Kidney (tissue), 13 donors: ENCODE measurements at regions not wholly inside any gene's neighbourhood (a gene's known extent, or its start where the extent isn't known, plus 50 kb on each side); places are given as distances from the start of the nearest gene placed in this dataset.

Experiments
- DNase-seq, 5 donors: peaks; one replicate each; pipeline ENCODE4 v3.0.0-alpha.2; 2013 to 2020
- FAIRE-seq: peaks from 2 replicates; lab custom pipeline; 2012; peaks lifted over from hg19 to GRCh38; lab: Jason Lieb, UNC
- H3K27ac ChIP-seq, 2 donors: one replicate each; pipeline ENCODE4 v1.7.0; 2013; ENCODE audit warnings: low read depth in 2 of 2, low read length in 2 of 2, inconsistent platforms in 1 of 2
- H3K27me3 ChIP-seq: one replicate; pipeline ENCODE4 v1.7.1; 2013; ENCODE audit warnings: low read length, inconsistent platforms; ENCODE audit not compliant: control insufficient read depth, insufficient read depth
- H3K36me3 ChIP-seq, 3 donors: one replicate each; pipeline versions ENCODE4 v1.7.0 to v1.7.1; 2013; ENCODE audit warnings: low read length in 3 of 3, control low read depth in 1 of 3, inconsistent platforms in 1 of 3; ENCODE audit not compliant: insufficient read depth in 3 of 3, control insufficient read depth in 2 of 3
- H3K4me1 ChIP-seq, 3 donors: one replicate each; pipeline versions ENCODE4 v1.7.0 to v1.7.1; 2013; ENCODE audit warnings: low read length in 3 of 3, inconsistent platforms in 1 of 3, low read depth in 1 of 3; ENCODE audit not compliant: control insufficient read depth in 2 of 3, insufficient read depth in 2 of 3
- H3K4me3 ChIP-seq, 3 donors: one replicate each; pipeline versions ENCODE4 v1.7.0 to v1.8.1; 2013; ENCODE audit warnings: low read length in 3 of 3, control low read depth in 1 of 3, inconsistent platforms in 1 of 3
- H3K9ac ChIP-seq, 3 donors: one replicate each; pipeline versions ENCODE4 v1.7.0 to v1.7.1; 2013; ENCODE audit warnings: low read length in 3 of 3, control low read depth in 1 of 3, inconsistent platforms in 1 of 3
- H3K9me3 ChIP-seq, 3 donors: one replicate each; pipeline versions ENCODE4 v1.7.0 to v1.7.1; 2013; ENCODE audit warnings: low read length in 3 of 3, control low read depth in 1 of 3, inconsistent platforms in 1 of 3; ENCODE audit not compliant: control insufficient read depth in 2 of 3, insufficient read depth in 1 of 3
- CTCF ChIP-seq: IDR thresholded peaks from 3 replicates; pipeline ENCODE4 v1.5.1; 2012; ENCODE audit warnings: mild to moderate bottlenecking, moderate library complexity, borderline replicate concordance; ENCODE audit not compliant: insufficient read depth; ENCODE audit errors: extremely low read depth
- intact Hi-C: fragments of 100-400 bp; cut with DNase I; formaldehyde crosslinking; loops from one replicate; pipeline ENCODE4 v1.11.1; 2022
- donor health status: control.
- donor health status: control.
- donor health status: control.
- donor health status: control.
- donor health status: control.
- donor health status: DM: yes; HTN: yes; CAD: no.
- donor health status: Normal renal cell carcinoma (clear cell type).

- no peak overlapping the region for H3K9ac ChIP-seq
- peaks cover 0 to 12% (median 0%) of the 10 kb centered on the region in 3 donors for H3K9me3 ChIP-seq
- no peak overlapping the region for H3K4me3 ChIP-seq
- DNase-seq (no peak), FAIRE-seq (no peak)
- H3K27me3 ChIP-seq: no peaks in the 10 kb centered on the region
- intact Hi-C loops: no loop called here
- H3K4me1 ChIP-seq: no peaks in the 10 kb centered on the region
- H3K27ac ChIP-seq: no peak overlapping the region
- TF ChIP-seq CTCF: no peak
- no peaks in the 10 kb centered on the region for H3K36me3 ChIP-seq
Measured at GRCh38 chr14:66231820-66232219, 254.4 kb upstream of the CCDC196 start.

- TF ChIP-seq CTCF: no peak
- Histone ChIP-seq H3K27ac (no peak overlapping the region), H3K4me3 (no peak overlapping the region), H3K9ac (no peak overlapping the region), H3K4me1 (no peaks in the 10 kb centered on the region), H3K27me3 (no peaks in the 10 kb centered on the region), H3K36me3 (no peaks in the 10 kb centered on the region), H3K9me3 (peaks cover 0 to 5% (median 0%) of the 10 kb centered on the region in 3 donors)
- no peak for FAIRE-seq
- DNase-seq: peak in 4 of 5 donors; percentile 37 to 50 (median 45)
- intact Hi-C loops: no loop called here
Measured at GRCh38 chr14:66233591-66233990, 252.6 kb upstream of the CCDC196 start.

- no peaks in the 10 kb centered on the region for H3K9me3 ChIP-seq
- intact Hi-C loops: no loop called here
- FAIRE-seq (no peak), DNase-seq (no peak)
- H3K9ac ChIP-seq: no peak overlapping the region
- no peak for TF ChIP-seq CTCF
- no peaks in the 10 kb centered on the region for H3K4me1 ChIP-seq
- H3K4me3 ChIP-seq: no peak overlapping the region
- H3K36me3 ChIP-seq: no peaks in the 10 kb centered on the region
- H3K27ac ChIP-seq: no peak overlapping the region
- H3K27me3 ChIP-seq: no peaks in the 10 kb centered on the region
Measured at GRCh38 chr14:66234411-66234810, 251.8 kb upstream of the CCDC196 start.

GRCh38 chr14:66237741-66238140 is 248.4 kb upstream of the CCDC196 start:
- FAIRE-seq: no peak
- H3K9ac ChIP-seq: no peak overlapping the region
- intact Hi-C loops: no loop called here
- TF ChIP-seq CTCF: no peak
- H3K36me3 ChIP-seq: no peaks in the 10 kb centered on the region
- H3K27me3 ChIP-seq: no peaks in the 10 kb centered on the region
- no peaks in the 10 kb centered on the region for H3K4me1 ChIP-seq
- DNase-seq: no peak
- H3K27ac ChIP-seq: no peak overlapping the region
- no peaks in the 10 kb centered on the region for H3K9me3 ChIP-seq
- no peak overlapping the region for H3K4me3 ChIP-seq
